ENCODE measurements at regions not wholly inside any gene's neighbourhood (a gene's known extent, or its start where the extent isn't known, plus 50 kb on each side); places are given as distances from the start of the nearest gene placed in this dataset.

GRCh38 chr3:152096280-152096906 is 172.3 kb upstream of the MBNL1 start:
- no peak for TF ChIP-seq EZH2 (IDR thresholded peaks at IDR 0.05; ENCODE audit: insufficient read depth, poor library complexity, severe bottlenecking)
- TF ChIP-seq EZH2phosphoT487 (IDR thresholded peaks at IDR 0.05; ENCODE audit: insufficient read depth, low read depth): no peak

Data from GM23248 (cell line).